Peyer's patch (tissue), 4 donors: ENCODE measurements at regions not wholly inside any gene's neighbourhood (a gene's known extent, or its start where the extent isn't known, plus 50 kb on each side); places are given as distances from the start of the nearest gene placed in this dataset.

ENCODE experiments used
- POLR2A ChIP-seq, 2 donors: fragments of 450-650 bp; IDR thresholded peaks; one replicate each; pipeline ENCODE4 v1.5.1; 2017; ENCODE audit warnings: antibody characterized with exemption in 2 of 2, mild to moderate bottlenecking in 2 of 2, moderate library complexity in 2 of 2
- TF ChIP-seq, protein P1 (sequence below), 6 experiments: fragments of 450-650 bp in 4 of 6; fragments of 200-600 bp in 2 of 6; sonication (generic) in 1 of 6; IDR thresholded peaks; one replicate each; pipeline ENCODE4 v1.5.1; 2017 to 2019; ENCODE audit warnings: antibody characterized with exemption in 6 of 6, mild to moderate bottlenecking in 3 of 6, moderate library complexity in 1 of 6

DNA sequence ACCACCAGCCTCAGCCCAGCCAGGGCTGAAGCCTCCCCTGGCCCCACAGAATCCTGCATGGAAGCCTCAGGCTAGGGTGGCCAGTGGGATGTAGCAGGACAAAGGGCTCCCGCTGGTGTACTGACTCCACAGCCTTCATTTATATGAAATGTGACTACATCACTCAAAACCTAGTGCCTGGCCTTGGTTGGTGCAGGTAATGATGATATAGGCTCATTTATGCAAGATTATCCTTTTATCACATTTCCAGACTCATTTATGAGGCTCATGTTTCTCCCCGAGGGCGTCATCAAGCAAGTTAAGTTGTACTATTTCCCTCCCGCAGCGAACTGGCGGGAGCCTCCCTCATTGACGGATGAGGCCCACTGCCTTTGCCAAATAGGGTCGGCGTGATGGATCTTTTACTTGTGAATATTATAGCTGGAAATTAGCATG, 179.1 kb upstream of the SMAD3 start:
- TF ChIP-seq, protein P1, sequence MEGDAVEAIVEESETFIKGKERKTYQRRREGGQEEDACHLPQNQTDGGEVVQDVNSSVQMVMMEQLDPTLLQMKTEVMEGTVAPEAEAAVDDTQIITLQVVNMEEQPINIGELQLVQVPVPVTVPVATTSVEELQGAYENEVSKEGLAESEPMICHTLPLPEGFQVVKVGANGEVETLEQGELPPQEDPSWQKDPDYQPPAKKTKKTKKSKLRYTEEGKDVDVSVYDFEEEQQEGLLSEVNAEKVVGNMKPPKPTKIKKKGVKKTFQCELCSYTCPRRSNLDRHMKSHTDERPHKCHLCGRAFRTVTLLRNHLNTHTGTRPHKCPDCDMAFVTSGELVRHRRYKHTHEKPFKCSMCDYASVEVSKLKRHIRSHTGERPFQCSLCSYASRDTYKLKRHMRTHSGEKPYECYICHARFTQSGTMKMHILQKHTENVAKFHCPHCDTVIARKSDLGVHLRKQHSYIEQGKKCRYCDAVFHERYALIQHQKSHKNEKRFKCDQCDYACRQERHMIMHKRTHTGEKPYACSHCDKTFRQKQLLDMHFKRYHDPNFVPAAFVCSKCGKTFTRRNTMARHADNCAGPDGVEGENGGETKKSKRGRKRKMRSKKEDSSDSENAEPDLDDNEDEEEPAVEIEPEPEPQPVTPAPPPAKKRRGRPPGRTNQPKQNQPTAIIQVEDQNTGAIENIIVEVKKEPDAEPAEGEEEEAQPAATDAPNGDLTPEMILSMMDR (IDR thresholded peaks at IDR 0.05) = no peak
- TF ChIP-seq POLR2A (IDR thresholded peaks at IDR 0.05) = no peak
